Trophoblast cell (in vitro differentiated cells and primary cell): ENCODE measurements at regions not wholly inside any gene's neighbourhood (a gene's known extent, or its start where the extent isn't known, plus 50 kb on each side); places are given as distances from the start of the nearest gene placed in this dataset.

Source experiments
- DNase-seq, 2 donors: peaks; one replicate each; pipeline ENCODE4 v3.0.0-alpha.2; 2016
- H2AFZ ChIP-seq: 2 replicates; pipeline ENCODE4 v1.6.1; 2013; ENCODE audit warnings: low read length, moderate library complexity, mild to moderate bottlenecking; ENCODE audit not compliant: insufficient read depth, poor library complexity
- H2AK5ac ChIP-seq: 2 replicates; pipeline ENCODE4 v1.6.1; 2013; ENCODE audit warnings: mild to moderate bottlenecking, low read length
- H2BK120ac ChIP-seq: 2 replicates; pipeline ENCODE4 v1.6.1; 2013; ENCODE audit warnings: low read length, mild to moderate bottlenecking, moderate library complexity; ENCODE audit not compliant: insufficient read depth, poor library complexity
- H2BK12ac ChIP-seq: 2 replicates; pipeline ENCODE4 v1.6.1; 2013; ENCODE audit warnings: mild to moderate bottlenecking, low read length, moderate library complexity
- H2BK5ac ChIP-seq: 2 replicates; pipeline ENCODE4 v1.6.1; 2013; ENCODE audit warnings: low read length, low read depth, moderate library complexity, mild to moderate bottlenecking; ENCODE audit not compliant: poor library complexity
- H3K14ac ChIP-seq: 2 replicates; pipeline ENCODE4 v1.6.1; 2013; ENCODE audit warnings: mild to moderate bottlenecking, low read length
- H3K18ac ChIP-seq: 2 replicates; pipeline ENCODE4 v1.6.1; 2013; ENCODE audit warnings: mild to moderate bottlenecking, low read length
- H3K23ac ChIP-seq: 2 replicates; pipeline ENCODE4 v1.6.1; 2013; ENCODE audit warnings: low read length
- H3K27ac ChIP-seq: 2 replicates; pipeline ENCODE4 v1.5.1; 2013; ENCODE audit warnings: low read depth, mild to moderate bottlenecking, inconsistent platforms, low read length, moderate library complexity
- H3K27me3 ChIP-seq: 2 replicates; pipeline ENCODE4 v1.6.1; 2013; ENCODE audit warnings: inconsistent platforms, mild to moderate bottlenecking, low read length, moderate library complexity; ENCODE audit not compliant: insufficient read depth
- H3K36me3 ChIP-seq, 2 experiments: 1 replicate in 1 of 2; 2 replicates in 1 of 2; pipeline ENCODE4 v1.6.1; 2013; ENCODE audit warnings: low read length in 2 of 2, mild to moderate bottlenecking in 2 of 2, moderate library complexity in 1 of 2; ENCODE audit not compliant: insufficient read depth in 2 of 2, control insufficient read depth in 1 of 2
- H3K4ac ChIP-seq: 2 replicates; pipeline ENCODE4 v1.6.1; 2013; ENCODE audit warnings: low read depth, mild to moderate bottlenecking, low read length, moderate library complexity
- H3K4me1 ChIP-seq, 2 experiments: 1 replicate in 1 of 2; 2 replicates in 1 of 2; pipeline ENCODE4 v1.6.1; 2013; ENCODE audit warnings: low read length in 2 of 2, mild to moderate bottlenecking in 2 of 2, moderate library complexity in 1 of 2; ENCODE audit not compliant: insufficient read depth in 2 of 2, control insufficient read depth in 1 of 2
- H3K4me2 ChIP-seq: 2 replicates; pipeline ENCODE4 v1.6.1; 2013; ENCODE audit warnings: inconsistent platforms, mild to moderate bottlenecking, low read length, moderate library complexity
- H3K4me3 ChIP-seq: 2 replicates; pipeline ENCODE4 v1.5.1; 2013; ENCODE audit warnings: mild to moderate bottlenecking, low read depth, low read length, inconsistent platforms
- H3K79me1 ChIP-seq: one replicate; pipeline ENCODE4 v1.6.1; 2013; ENCODE audit warnings: low read length
- H3K79me2 ChIP-seq: 2 replicates; pipeline ENCODE4 v1.6.1; 2013; ENCODE audit warnings: low read length, mild to moderate bottlenecking; ENCODE audit not compliant: control insufficient read depth, insufficient read depth, poor library complexity
- H3K9ac ChIP-seq: 2 replicates; pipeline ENCODE4 v1.6.1; 2013; ENCODE audit warnings: mild to moderate bottlenecking, low read length
- H3K9me3 ChIP-seq: 2 replicates; pipeline ENCODE4 v1.6.1; 2013; ENCODE audit warnings: low read depth, mild to moderate bottlenecking, control low read depth, inconsistent platforms, low read length; ENCODE audit not compliant: insufficient read depth
- H4K12ac ChIP-seq: 2 replicates; pipeline ENCODE4 v1.6.1; 2013; ENCODE audit warnings: low read depth, mild to moderate bottlenecking, low read length, moderate library complexity
- H4K8ac ChIP-seq: 2 replicates; pipeline ENCODE4 v1.6.1; 2013; ENCODE audit warnings: low read depth, mild to moderate bottlenecking, low read length, moderate library complexity
- H4K91ac ChIP-seq: one replicate; pipeline ENCODE4 v1.6.1; 2013; ENCODE audit warnings: low read depth, mild to moderate bottlenecking, low read length, moderate library complexity
- WGBS: extraction: QIAGEN DNeasy Blood & Tissue Kit; methylation state at CpG from one replicate; pipeline ENCODE4 v1.1.7; 2013; ENCODE audit warnings: missing lambda C conversion rate; ENCODE audit not compliant: insufficient read length, insufficient coverage; ENCODE audit errors: extremely low coverage; 5-methylcytosine and 5-hydroxymethylcytosine counted together

DNA sequence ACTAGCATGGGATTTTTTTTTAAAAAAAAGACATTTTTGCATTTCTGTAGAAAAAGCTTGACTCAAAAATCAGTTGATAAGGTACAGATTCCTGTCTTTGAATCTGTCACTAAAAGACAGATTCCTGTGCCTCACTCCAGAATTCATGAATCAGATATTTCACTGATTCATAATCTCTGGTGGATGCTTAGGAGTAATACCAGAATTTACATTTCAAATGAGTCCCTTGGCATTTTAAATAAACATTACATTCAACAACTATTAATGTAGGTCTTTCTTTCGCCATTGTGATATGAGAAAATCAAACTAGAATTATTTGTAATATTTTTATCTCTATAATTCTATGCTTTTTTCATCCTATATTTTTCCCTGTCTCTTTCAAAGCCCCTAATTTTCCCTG is 128.3 kb downstream of the APIP start:
- Histone ChIP-seq H3K9me3 (no peaks in the 10 kb centered on the region), H3K79me2 (no peaks in the 10 kb centered on the region), H2BK120ac (no peak overlapping the region), H3K23ac (no peak overlapping the region), H2AFZ (no peak overlapping the region), H3K36me3 (peaks cover 2 to 3% of the 10 kb centered on the region in 2 experiments), H3K4me2 (no peak overlapping the region), H3K4me3 (no peak overlapping the region), H4K12ac (no peak overlapping the region), H2BK5ac (no peak overlapping the region), H2BK12ac (no peak overlapping the region), H3K4ac (no peak overlapping the region), H3K18ac (no peak overlapping the region), H3K9ac (no peak overlapping the region), H3K79me1 (no peaks in the 10 kb centered on the region), H3K4me1 (no peaks in the 10 kb centered on the region), H4K91ac (no peak overlapping the region), H2AK5ac (no peak overlapping the region), H3K27me3 (no peaks in the 10 kb centered on the region), H3K14ac (no peak overlapping the region), H3K27ac (no peak overlapping the region), H4K8ac (no peak overlapping the region)
- WGBS, result no CpG with 5 or more reads among the region's 1 CpG
- DNase-seq, result no peak

DNA sequence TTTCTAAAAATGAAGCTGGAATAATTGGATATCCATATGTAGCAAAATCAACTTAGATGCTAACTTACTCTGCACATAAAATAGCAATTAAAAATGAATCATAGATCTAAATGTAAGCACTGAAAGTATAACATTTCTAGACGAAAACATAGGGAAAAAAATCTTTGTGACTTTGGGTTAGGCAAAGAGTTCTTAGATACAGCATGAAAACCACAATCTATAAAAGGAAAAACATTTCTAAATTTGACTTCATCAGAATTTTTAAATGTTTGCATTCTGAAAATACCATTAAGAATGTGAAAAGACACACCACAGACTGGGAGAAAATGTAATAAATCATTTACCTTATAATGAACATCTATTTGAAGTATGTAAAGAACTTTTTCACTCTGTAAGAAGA is 128.8 kb downstream of the APIP start:
- no peak overlapping the region for H3K4me2 ChIP-seq
- H3K23ac ChIP-seq, result no peak overlapping the region
- H3K18ac ChIP-seq, result no peak overlapping the region
- H4K8ac ChIP-seq, result no peak overlapping the region
- no peak overlapping the region for H2BK5ac ChIP-seq
- no peaks in the 10 kb centered on the region for H3K9me3 ChIP-seq
- no peak overlapping the region for H2AFZ ChIP-seq
- peaks cover 2 to 3% of the 10 kb centered on the region in 2 experiments for H3K36me3 ChIP-seq
- H3K4me1 ChIP-seq, result no peaks in the 10 kb centered on the region
- no peak for DNase-seq
- H3K27ac ChIP-seq, result no peak overlapping the region
- no peak overlapping the region for H3K4me3 ChIP-seq
- H2BK12ac ChIP-seq, result no peak overlapping the region
- H3K79me1 ChIP-seq, result no peaks in the 10 kb centered on the region
- H4K12ac ChIP-seq, result no peak overlapping the region
- WGBS, result no CpG with 5 or more reads among the region's 1 CpG
- H3K79me2 ChIP-seq, result no peaks in the 10 kb centered on the region
- no peak overlapping the region for H4K91ac ChIP-seq
- H3K9ac ChIP-seq, result no peak overlapping the region
- H3K4ac ChIP-seq, result no peak overlapping the region
- no peak overlapping the region for H2AK5ac ChIP-seq
- no peaks in the 10 kb centered on the region for H3K27me3 ChIP-seq
- no peak overlapping the region for H2BK120ac ChIP-seq
- H3K14ac ChIP-seq, result no peak overlapping the region

DNA sequence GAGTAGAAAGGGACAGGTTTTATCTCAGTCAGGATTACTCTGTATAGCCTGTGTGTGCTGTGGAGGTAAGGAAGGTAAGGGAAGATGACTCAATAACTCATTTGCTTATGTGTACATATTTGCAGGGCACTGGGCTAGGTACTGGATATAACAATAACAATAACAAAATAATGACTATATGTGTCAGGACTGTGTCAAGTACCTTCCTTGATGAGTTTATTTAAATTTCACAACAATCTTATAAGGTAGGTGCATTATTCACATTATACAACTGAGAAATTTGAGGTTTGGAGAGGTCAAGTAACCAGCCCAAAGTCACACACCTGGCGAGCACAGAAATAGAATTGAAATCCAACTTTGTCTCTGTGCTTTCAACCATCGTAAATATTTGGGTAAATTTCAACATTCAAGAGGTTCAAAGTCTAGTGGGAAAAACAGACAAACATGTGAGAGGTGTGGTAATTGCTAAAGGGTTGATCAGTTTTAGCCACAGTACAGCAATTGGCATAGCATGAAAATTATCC is 131.8 kb downstream of the APIP start:
- no peak overlapping the region for H4K91ac ChIP-seq
- H3K14ac ChIP-seq, result no peak overlapping the region
- H3K36me3 ChIP-seq, result peaks cover 2 to 3% of the 10 kb centered on the region in 2 experiments
- H2AFZ ChIP-seq, result no peak overlapping the region
- no peak for DNase-seq
- H2BK12ac ChIP-seq, result no peak overlapping the region
- H2BK5ac ChIP-seq, result no peak overlapping the region
- H3K23ac ChIP-seq, result no peak overlapping the region
- no peak overlapping the region for H4K12ac ChIP-seq
- H3K79me1 ChIP-seq, result no peaks in the 10 kb centered on the region
- WGBS, result no CpG with 5 or more reads among the region's 2 CpGs
- H3K9ac ChIP-seq, result no peak overlapping the region
- no peaks in the 10 kb centered on the region for H3K79me2 ChIP-seq
- H3K9me3 ChIP-seq, result no peaks in the 10 kb centered on the region
- no peak overlapping the region for H3K18ac ChIP-seq
- no peak overlapping the region for H2AK5ac ChIP-seq
- no peaks in the 10 kb centered on the region for H3K4me1 ChIP-seq
- H2BK120ac ChIP-seq, result no peak overlapping the region
- H4K8ac ChIP-seq, result no peak overlapping the region
- H3K4ac ChIP-seq, result no peak overlapping the region
- no peak overlapping the region for H3K4me3 ChIP-seq
- H3K27ac ChIP-seq, result no peak overlapping the region
- no peaks in the 10 kb centered on the region for H3K27me3 ChIP-seq
- H3K4me2 ChIP-seq, result no peak overlapping the region

DNA sequence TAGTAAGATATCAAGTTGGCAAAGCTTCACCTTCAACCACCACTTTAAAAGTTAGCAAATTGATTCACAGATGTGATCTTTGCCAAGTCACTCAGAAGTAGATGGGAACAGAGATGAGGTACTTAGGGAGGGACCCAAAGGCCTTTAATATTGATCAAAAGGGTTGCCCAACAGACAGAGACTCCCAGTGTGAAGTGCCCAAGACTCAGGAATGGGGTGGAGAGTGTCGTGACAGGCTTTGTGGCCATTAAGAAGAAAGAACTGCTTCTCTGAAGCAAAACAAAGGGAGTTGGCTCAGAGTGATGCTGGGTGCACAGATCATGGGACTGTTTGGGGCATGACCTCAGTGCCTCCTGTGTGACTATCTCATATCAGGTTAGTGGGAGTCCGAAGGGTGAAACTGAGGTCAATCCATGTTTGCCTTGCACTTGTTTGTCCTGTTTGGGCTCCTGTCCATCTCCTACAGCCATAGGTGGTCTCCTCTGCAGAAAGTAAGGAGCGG is 132.3 kb downstream of the APIP start:
- WGBS, result no CpG with 5 or more reads among the region's 3 CpGs

More for the DNA sequence above, 132.3 kb downstream of the APIP start:
- no peak overlapping the region for H3K9ac ChIP-seq
- no peaks in the 10 kb centered on the region for H3K4me1 ChIP-seq
- no peak overlapping the region for H2BK5ac ChIP-seq
- no peaks in the 10 kb centered on the region for H3K79me2 ChIP-seq
- H3K4ac ChIP-seq, result no peak overlapping the region
- no peak overlapping the region for H2BK12ac ChIP-seq
- H2BK120ac ChIP-seq, result no peak overlapping the region
- H3K4me3 ChIP-seq, result no peak overlapping the region
- no peak overlapping the region for H4K91ac ChIP-seq
- no peak overlapping the region for H3K14ac ChIP-seq
- no peak overlapping the region for H2AFZ ChIP-seq
- no peak overlapping the region for H3K18ac ChIP-seq
- H3K23ac ChIP-seq, result no peak overlapping the region
- peaks cover 2 to 3% of the 10 kb centered on the region in 2 experiments for H3K36me3 ChIP-seq
- H3K79me1 ChIP-seq, result no peaks in the 10 kb centered on the region
- H3K9me3 ChIP-seq, result no peaks in the 10 kb centered on the region
- no peak overlapping the region for H3K27ac ChIP-seq
- H2AK5ac ChIP-seq, result no peak overlapping the region
- DNase-seq, result no peak
- H4K12ac ChIP-seq, result no peak overlapping the region
- no peak overlapping the region for H3K4me2 ChIP-seq
- no peak overlapping the region for H4K8ac ChIP-seq
- no peaks in the 10 kb centered on the region for H3K27me3 ChIP-seq
